Hepatocyte (in vitro differentiated cells): ENCODE measurements at regions not wholly inside any gene's neighbourhood (a gene's known extent, or its start where the extent isn't known, plus 50 kb on each side); places are given as distances from the start of the nearest gene placed in this dataset.

Experiments
- EZH2 ChIP-seq: fragments of 200-600 bp; sonication (generic); IDR thresholded peaks from 2 replicates; pipeline ENCODE4 v1.6.1; 2016; ENCODE audit warnings: antibody characterized with exemption, mild to moderate bottlenecking, borderline replicate concordance
- TF ChIP-seq, protein P1 (sequence below): fragments of 200-600 bp; sonication (generic); IDR thresholded peaks from 2 replicates; pipeline ENCODE4 v1.5.1; 2016; ENCODE audit warnings: antibody characterized with exemption, mild to moderate bottlenecking; ENCODE audit not compliant: poor library complexity

DNA sequence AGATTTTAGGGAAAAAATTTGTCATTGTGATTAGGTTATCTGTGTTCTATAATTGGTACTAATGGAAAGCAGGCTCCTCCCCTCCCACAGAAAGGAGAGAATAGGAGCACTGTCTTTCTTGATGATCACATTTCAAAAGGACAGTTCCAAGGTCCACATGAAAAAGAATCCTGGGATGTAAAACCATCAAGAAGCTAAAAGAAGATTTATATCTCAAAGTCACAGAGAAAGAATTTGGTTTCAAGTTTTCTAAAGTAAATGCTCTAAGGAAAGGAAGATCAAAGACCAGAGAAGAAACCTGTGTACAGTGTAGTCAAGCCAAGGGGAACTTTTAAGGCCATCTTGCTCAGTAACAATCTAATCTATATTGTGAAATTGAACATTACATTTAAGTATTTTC is 652.7 kb upstream of the HS3ST5 start:
- TF ChIP-seq, protein P1, sequence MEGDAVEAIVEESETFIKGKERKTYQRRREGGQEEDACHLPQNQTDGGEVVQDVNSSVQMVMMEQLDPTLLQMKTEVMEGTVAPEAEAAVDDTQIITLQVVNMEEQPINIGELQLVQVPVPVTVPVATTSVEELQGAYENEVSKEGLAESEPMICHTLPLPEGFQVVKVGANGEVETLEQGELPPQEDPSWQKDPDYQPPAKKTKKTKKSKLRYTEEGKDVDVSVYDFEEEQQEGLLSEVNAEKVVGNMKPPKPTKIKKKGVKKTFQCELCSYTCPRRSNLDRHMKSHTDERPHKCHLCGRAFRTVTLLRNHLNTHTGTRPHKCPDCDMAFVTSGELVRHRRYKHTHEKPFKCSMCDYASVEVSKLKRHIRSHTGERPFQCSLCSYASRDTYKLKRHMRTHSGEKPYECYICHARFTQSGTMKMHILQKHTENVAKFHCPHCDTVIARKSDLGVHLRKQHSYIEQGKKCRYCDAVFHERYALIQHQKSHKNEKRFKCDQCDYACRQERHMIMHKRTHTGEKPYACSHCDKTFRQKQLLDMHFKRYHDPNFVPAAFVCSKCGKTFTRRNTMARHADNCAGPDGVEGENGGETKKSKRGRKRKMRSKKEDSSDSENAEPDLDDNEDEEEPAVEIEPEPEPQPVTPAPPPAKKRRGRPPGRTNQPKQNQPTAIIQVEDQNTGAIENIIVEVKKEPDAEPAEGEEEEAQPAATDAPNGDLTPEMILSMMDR: no peak
- TF ChIP-seq EZH2: no peak
